GM12892 (cell line): ENCODE measurements at regions not wholly inside any gene's neighbourhood (a gene's known extent, or its start where the extent isn't known, plus 50 kb on each side); places are given as distances from the start of the nearest gene placed in this dataset.

Experiments
- POLR2A ChIP-seq: IDR thresholded peaks from 2 replicates; pipeline ENCODE4 v1.6.1; 2011; ENCODE audit warnings: low read depth, low read length, control low read depth
- POLR2AphosphoS5 ChIP-seq: IDR thresholded peaks from 2 replicates; pipeline ENCODE4 v1.6.1; 2011; ENCODE audit warnings: low read depth, low read length, control low read depth
- TAF1 ChIP-seq: IDR thresholded peaks from 2 replicates; pipeline ENCODE4 v1.6.1; 2011; ENCODE audit warnings: low read depth, mild to moderate bottlenecking, control low read depth, low read length, borderline replicate concordance

- TF ChIP-seq POLR2AphosphoS5: no peak
- TF ChIP-seq TAF1: no peak
- no peak for TF ChIP-seq POLR2A
Observed at GRCh38 chr5:122653087-122654017, 121.5 kb upstream of the SNX2 start.
